ENCODE measurements at regions not wholly inside any gene's neighbourhood (a gene's known extent, or its start where the extent isn't known, plus 50 kb on each side); places are given as distances from the start of the nearest gene placed in this dataset.

DNA sequence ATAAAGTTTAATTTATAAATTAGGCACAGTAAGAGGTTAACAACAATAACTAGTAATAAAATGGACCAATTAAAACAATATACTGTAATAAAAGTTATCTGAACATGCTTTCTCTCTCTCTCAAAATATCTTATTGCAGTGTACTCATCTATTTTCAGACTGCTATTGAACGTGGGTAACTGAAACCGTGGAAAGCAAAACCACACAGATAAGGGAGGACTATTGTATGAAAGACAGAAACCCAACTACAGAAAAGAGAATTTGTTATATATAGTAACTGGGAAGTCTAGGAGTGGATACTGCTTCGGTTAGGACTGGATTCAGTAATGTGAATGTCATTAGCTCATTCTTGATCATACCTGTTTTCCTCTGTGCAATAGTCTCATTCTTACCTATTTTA lies 119.3 kb upstream of the DAZL start:
- ChIA-PET CTCF (no interaction called here), POLR2A (no interaction called here)
- peaks cover 6% of the 10 kb centered on the region for H3K9me3 Mint-ChIP-seq
- H3K27me3 Mint-ChIP-seq, result no peaks in the 10 kb centered on the region
- DNase-seq, result no peak
- no peaks in the 10 kb centered on the region for H3K4me1 Mint-ChIP-seq
- no peaks in the 10 kb centered on the region for H3K36me3 Mint-ChIP-seq (ENCODE audit: low read depth)
- no peak overlapping the region for H3K27ac Mint-ChIP-seq
- H3K4me3 Mint-ChIP-seq, result no peak overlapping the region

DNA sequence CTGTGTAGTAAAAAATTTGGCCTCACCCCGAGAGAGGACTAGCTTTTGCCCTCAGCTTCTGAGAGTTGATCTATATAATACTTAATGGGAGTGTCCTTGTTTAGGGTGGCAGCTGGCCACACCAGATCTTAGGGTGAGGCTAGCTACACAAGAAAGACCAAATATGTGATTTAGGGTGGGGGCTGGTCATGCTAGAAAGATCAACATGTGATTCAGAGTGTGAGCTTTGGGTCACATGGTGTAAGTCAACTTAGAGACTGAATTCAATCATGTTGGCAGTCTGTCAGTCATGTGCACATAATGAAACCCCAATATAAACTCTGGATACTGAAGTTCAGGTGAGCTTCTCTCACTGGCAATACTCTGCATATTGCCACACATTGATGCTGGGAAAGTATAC lies 120.7 kb upstream of the DAZL start:
- H3K27me3 Mint-ChIP-seq, result no peaks in the 10 kb centered on the region
- no peak overlapping the region for H3K27ac Mint-ChIP-seq
- H3K4me3 Mint-ChIP-seq, result no peak overlapping the region
- H3K36me3 Mint-ChIP-seq (ENCODE audit: low read depth), result no peaks in the 10 kb centered on the region
- H3K4me1 Mint-ChIP-seq, result no peaks in the 10 kb centered on the region
- ChIA-PET POLR2A (no interaction called here), CTCF (no interaction called here)
- DNase-seq, result no peak
- H3K9me3 Mint-ChIP-seq, result peaks cover 6% of the 10 kb centered on the region

GRCh38 chr3:16728770-16729745 lies 123.8 kb upstream of the DAZL start:
- no peak overlapping the region for H3K4me3 Mint-ChIP-seq

DNA sequence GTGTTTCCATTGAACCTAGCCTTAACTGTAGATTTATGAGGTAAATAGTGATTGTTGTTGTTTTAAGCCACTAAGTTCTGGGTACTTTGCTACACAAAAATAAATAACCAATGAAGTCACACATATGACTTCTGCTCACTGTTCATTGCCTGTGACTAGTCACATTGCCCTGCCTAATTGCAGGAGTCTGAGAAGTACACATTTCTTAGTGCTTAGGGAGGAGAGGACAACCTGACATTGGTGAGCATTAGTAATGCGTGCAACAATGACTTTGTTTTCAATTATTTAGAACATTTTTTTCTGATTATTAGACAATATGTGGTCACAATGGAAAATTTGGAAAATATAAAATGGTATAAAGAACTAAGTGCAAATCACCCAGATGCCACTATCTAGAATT lies 133.2 kb upstream of the DAZL start:
- Mint-ChIP-seq H3K4me1 (no peaks in the 10 kb centered on the region), H3K9me3 (peaks cover 34% of the 10 kb centered on the region), H3K27me3 (peaks cover 3% of the 10 kb centered on the region), H3K36me3 (ENCODE audit: low read depth) (no peaks in the 10 kb centered on the region), H3K27ac (no peak overlapping the region), H3K4me3 (no peak overlapping the region)
- CTCF ChIA-PET, result no interaction called here
- POLR2A ChIA-PET, result no interaction called here
- DNase-seq, result no peak

More at GRCh38 chr3:16728770-16729745, 123.8 kb upstream of the DAZL start:
- no peaks in the 10 kb centered on the region for H3K27me3 Mint-ChIP-seq
- POLR2A ChIA-PET, result no interaction called here
- no peak overlapping the region for H3K27ac Mint-ChIP-seq
- H3K9me3 Mint-ChIP-seq, result peaks cover 19% of the 10 kb centered on the region
- CTCF ChIA-PET, result no interaction called here
- no peaks in the 10 kb centered on the region for H3K36me3 Mint-ChIP-seq (ENCODE audit: low read depth)
- no peak for DNase-seq
- no peaks in the 10 kb centered on the region for H3K4me1 Mint-ChIP-seq

- H3K4me3 Mint-ChIP-seq, result no peak overlapping the region
- no peak overlapping the region for H3K27ac Mint-ChIP-seq
- peaks cover 3% of the 10 kb centered on the region for H3K27me3 Mint-ChIP-seq
- POLR2A ChIA-PET, result no interaction called here
- H3K9me3 Mint-ChIP-seq, result peaks cover 27% of the 10 kb centered on the region
- no peaks in the 10 kb centered on the region for H3K36me3 Mint-ChIP-seq (ENCODE audit: low read depth)
- no peaks in the 10 kb centered on the region for H3K4me1 Mint-ChIP-seq
- CTCF ChIA-PET, result no interaction called here
- no peak for DNase-seq
Observed at GRCh38 chr3:16739541-16740105, 134.4 kb upstream of the DAZL start.

DNA sequence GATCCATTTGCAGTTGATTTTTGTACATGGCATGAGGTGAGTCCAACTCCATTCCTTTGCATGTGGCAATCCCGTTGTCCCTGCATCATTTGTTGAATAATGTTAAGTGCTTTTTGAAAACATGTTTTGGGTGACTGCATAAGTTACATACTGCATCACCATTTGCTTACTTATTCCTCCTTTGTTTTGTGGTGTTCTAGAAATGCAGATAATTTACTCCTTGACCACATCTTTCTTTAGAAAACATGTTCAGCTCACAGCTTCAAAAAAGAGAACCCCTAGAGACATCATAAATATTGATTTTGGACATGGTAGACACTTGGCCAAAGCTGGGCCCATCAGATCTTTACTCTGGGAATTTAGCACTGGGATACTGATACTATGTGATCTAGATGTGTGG lies 135.3 kb upstream of the DAZL start:
- no peak for DNase-seq
- CTCF ChIA-PET, result no interaction called here
- Mint-ChIP-seq H3K4me1 (no peaks in the 10 kb centered on the region), H3K36me3 (ENCODE audit: low read depth) (no peaks in the 10 kb centered on the region), H3K9me3 (peaks cover 27% of the 10 kb centered on the region), H3K4me3 (no peak overlapping the region), H3K27ac (no peak overlapping the region), H3K27me3 (peaks cover 3% of the 10 kb centered on the region)
- POLR2A ChIA-PET, result no interaction called here

DNA sequence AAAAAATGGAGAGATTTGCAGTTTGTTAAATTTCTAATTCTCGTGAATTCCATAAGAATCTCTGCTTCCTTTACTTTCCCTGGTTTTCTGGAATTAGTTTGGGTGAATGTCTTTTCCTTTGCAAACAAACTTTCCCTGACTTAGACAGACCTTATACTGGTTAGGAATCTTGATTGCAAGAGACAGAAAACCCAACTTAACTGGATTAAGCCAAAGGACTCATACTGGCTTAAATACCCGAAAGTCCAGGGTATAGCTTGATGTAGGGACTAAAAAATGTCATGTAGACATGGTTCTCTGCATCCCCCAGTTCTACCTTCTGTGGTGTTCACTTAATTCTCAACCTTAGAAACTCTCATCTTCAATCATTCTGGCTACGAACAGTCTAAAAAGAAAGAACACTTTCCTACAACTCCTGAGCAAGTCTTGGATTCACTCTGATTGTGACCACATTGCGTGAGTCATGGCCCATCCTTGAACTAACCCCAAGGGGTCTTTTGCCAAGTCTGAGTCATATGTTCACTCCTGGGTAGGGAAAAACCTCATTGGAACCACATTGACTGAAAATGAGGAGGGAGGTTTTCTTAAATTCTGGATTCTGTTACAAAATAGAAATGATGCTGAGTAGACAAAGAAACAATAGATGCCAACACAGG lies 136.0 kb upstream of the DAZL start:
- Mint-ChIP-seq H3K9me3 (peaks cover 27% of the 10 kb centered on the region), H3K4me3 (no peak overlapping the region), H3K27ac (no peak overlapping the region), H3K27me3 (peaks cover 3% of the 10 kb centered on the region), H3K4me1 (no peaks in the 10 kb centered on the region), H3K36me3 (ENCODE audit: low read depth) (no peaks in the 10 kb centered on the region)
- CTCF ChIA-PET, result interaction anchor here (0.9 kb wide), 1 partner anchor 410 kb away, joined by 3 read pairs; no protein-coding TSS in a partner anchor
- POLR2A ChIA-PET, result no interaction called here
- no peak for DNase-seq

GRCh38 chr3:16741890-16742289 lies 136.7 kb upstream of the DAZL start:
- Mint-ChIP-seq H3K36me3 (ENCODE audit: low read depth) (no peaks in the 10 kb centered on the region), H3K27me3 (peaks cover 3% of the 10 kb centered on the region), H3K4me1 (no peaks in the 10 kb centered on the region), H3K27ac (no peak overlapping the region), H3K9me3 (peaks cover 26% of the 10 kb centered on the region), H3K4me3 (no peak overlapping the region)
- ChIA-PET POLR2A (no interaction called here), CTCF (interaction anchor here (0.9 kb wide), 1 partner anchor 410 kb away, joined by 3 read pairs; no protein-coding TSS in a partner anchor)
- DNase-seq, result no peak

DNA sequence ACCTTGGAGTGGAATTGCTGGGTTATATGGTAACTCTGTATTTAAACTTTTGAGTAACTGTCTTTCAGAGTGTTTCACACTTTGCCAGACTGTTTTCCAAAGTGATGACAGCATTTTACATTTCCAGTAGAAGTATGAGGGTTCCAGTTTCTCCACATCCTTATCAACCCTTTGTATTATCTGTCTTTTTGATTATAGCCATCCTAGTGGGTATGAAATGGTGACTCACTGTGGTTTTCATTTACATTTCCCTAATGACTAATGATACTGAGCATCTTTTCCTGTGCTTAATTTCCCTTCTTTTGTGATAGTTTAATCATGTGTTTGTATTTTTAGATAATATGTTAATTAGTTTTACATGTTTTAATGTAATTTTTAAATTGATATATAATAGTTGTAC lies 138.1 kb upstream of the DAZL start:
- ChIA-PET POLR2A (no interaction called here), CTCF (no interaction called here)
- Mint-ChIP-seq H3K27ac (no peak overlapping the region), H3K4me3 (no peak overlapping the region), H3K27me3 (peaks cover 3% of the 10 kb centered on the region), H3K9me3 (peaks cover 21% of the 10 kb centered on the region), H3K36me3 (ENCODE audit: low read depth) (no peaks in the 10 kb centered on the region), H3K4me1 (no peaks in the 10 kb centered on the region)
- DNase-seq, result no peak

- POLR2A ChIA-PET, result no interaction called here
- Mint-ChIP-seq H3K4me3 (no peak overlapping the region), H3K27ac (no peak overlapping the region), H3K4me1 (peaks cover 5% of the 10 kb centered on the region), H3K9me3 (no peaks in the 10 kb centered on the region), H3K36me3 (ENCODE audit: low read depth) (no peaks in the 10 kb centered on the region), H3K27me3 (no peaks in the 10 kb centered on the region)
- CTCF ChIA-PET, result no interaction called here
- no peak for DNase-seq
Observed at GRCh38 chr3:16759227-16759903, 125.4 kb upstream of the PLCL2 start.

GRCh38 chr3:16761571-16761970 lies 123.2 kb upstream of the PLCL2 start:
- Mint-ChIP-seq H3K4me1 (peaks cover 5% of the 10 kb centered on the region), H3K36me3 (ENCODE audit: low read depth) (no peaks in the 10 kb centered on the region), H3K27ac (no peak overlapping the region), H3K27me3 (peaks cover 2% of the 10 kb centered on the region), H3K4me3 (no peak overlapping the region), H3K9me3 (no peaks in the 10 kb centered on the region)
- ChIA-PET CTCF (no interaction called here), POLR2A (no interaction called here)
- DNase-seq, result no peak

GRCh38 chr3:16765661-16766060 lies 119.1 kb upstream of the PLCL2 start:
- POLR2A ChIA-PET, result no interaction called here
- DNase-seq, result no peak

DNA sequence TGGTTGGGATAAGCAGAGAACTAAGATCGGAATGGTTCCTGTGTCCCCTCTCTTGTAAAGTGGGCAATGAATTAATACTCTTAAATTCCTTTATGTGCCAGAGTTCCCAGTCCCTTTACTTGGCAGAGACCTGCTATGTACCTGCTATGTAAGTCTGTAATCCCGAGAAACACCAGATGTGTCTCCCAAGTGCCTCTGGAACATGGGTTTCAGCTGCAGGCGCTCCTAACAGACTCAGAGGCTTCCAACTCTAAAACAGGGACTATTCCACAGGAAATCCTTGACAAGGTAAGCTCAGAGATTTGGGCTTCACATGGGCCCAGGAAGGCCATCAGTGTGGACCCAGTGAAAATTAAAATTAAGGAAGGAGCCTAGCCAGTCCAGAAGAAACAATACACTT lies 117.7 kb upstream of the PLCL2 start:
- no peak for DNase-seq
- Mint-ChIP-seq H3K4me1 (no peaks in the 10 kb centered on the region), H3K27me3 (peaks cover 2% of the 10 kb centered on the region), H3K9me3 (no peaks in the 10 kb centered on the region), H3K27ac (no peak overlapping the region), H3K4me3 (no peak overlapping the region), H3K36me3 (ENCODE audit: low read depth) (no peaks in the 10 kb centered on the region)
- CTCF ChIA-PET, result no interaction called here
- POLR2A ChIA-PET, result no interaction called here

More at GRCh38 chr3:16765661-16766060, 119.1 kb upstream of the PLCL2 start:
- Mint-ChIP-seq H3K27me3 (peaks cover 2% of the 10 kb centered on the region), H3K4me3 (no peak overlapping the region), H3K4me1 (no peaks in the 10 kb centered on the region), H3K27ac (no peak overlapping the region), H3K9me3 (no peaks in the 10 kb centered on the region), H3K36me3 (ENCODE audit: low read depth) (no peaks in the 10 kb centered on the region)
- CTCF ChIA-PET, result no interaction called here

Measured in activated CD4-positive, alpha-beta memory T cell treated with anti-CD3 and anti-CD28 coated beads, Interleukin-2, amount 10 ng/mL, durations not matched to agents 7 days and 5 days (primary cell).